ENCODE measurements at regions not wholly inside any gene's neighbourhood (a gene's known extent, or its start where the extent isn't known, plus 50 kb on each side); places are given as distances from the start of the nearest gene placed in this dataset.

DNA sequence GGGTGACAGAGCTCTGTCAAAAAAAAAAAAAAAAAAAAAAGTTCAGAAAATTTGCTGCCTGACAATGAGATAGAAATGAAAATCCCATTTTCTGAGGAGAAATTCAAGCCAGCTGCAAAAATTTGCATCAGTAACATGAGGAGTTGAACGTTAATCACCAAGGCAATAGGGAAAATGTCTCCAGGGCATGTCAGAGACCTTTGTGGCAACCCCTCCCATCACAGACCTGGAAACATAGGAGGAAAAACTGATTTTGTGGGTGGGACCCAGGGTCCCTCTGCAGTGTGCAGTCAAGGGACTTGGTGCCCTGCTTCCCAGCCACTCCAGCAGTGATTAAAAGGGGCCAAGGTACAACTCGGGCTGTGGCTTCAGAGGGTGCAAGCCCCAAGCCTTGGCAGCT, 615.4 kb downstream of the RWDD3 start:
- no peaks in the 10 kb centered on the region for H3K36me3 ChIP-seq (ENCODE audit: control insufficient read depth in 2 of 2, insufficient read depth in 1 of 2, low read length in 2 of 2)
- TF ChIP-seq ZFP69B (tag by site-specific recombination; IDR thresholded peaks at IDR 0.05) (no peak), ZNF2 (tag by site-specific recombination; IDR thresholded peaks at IDR 0.05) (no peak), ZNF157 (tag by site-specific recombination; IDR thresholded peaks at IDR 0.05) (no peak), GLIS1 (tag by site-specific recombination; IDR thresholded peaks at IDR 0.05) (no peak), ZBTB8A (tag by site-specific recombination; IDR thresholded peaks at IDR 0.05) (no peak), RBAK (tag by site-specific recombination; IDR thresholded peaks at IDR 0.05) (no peak), ZNF830 (tag by site-specific recombination; IDR thresholded peaks at IDR 0.05; ENCODE audit: low read depth) (no peak), HOXC10 (CRISPR knock-in tag; IDR thresholded peaks at IDR 0.05) (no peak), ZNF777 (tag by site-specific recombination; IDR thresholded peaks at IDR 0.05; ENCODE audit: borderline replicate concordance) (no peak), ZNF423 (tag by site-specific recombination; IDR thresholded peaks at IDR 0.05) (no peak), ZNF341 (tag by site-specific recombination; IDR thresholded peaks at IDR 0.05; ENCODE audit: low read depth) (no peak), EGR2 (tag by site-specific recombination; IDR thresholded peaks at IDR 0.05; ENCODE audit: low read depth) (no peak), SALL2 (tag by site-specific recombination; IDR thresholded peaks at IDR 0.05; ENCODE audit: borderline replicate concordance) (no peak), PRDM1 (tag by site-specific recombination; IDR thresholded peaks at IDR 0.05) (no peak), ZNF513 (tag by site-specific recombination; IDR thresholded peaks at IDR 0.05) (no peak)
- TF ChIP-seq, protein P1, sequence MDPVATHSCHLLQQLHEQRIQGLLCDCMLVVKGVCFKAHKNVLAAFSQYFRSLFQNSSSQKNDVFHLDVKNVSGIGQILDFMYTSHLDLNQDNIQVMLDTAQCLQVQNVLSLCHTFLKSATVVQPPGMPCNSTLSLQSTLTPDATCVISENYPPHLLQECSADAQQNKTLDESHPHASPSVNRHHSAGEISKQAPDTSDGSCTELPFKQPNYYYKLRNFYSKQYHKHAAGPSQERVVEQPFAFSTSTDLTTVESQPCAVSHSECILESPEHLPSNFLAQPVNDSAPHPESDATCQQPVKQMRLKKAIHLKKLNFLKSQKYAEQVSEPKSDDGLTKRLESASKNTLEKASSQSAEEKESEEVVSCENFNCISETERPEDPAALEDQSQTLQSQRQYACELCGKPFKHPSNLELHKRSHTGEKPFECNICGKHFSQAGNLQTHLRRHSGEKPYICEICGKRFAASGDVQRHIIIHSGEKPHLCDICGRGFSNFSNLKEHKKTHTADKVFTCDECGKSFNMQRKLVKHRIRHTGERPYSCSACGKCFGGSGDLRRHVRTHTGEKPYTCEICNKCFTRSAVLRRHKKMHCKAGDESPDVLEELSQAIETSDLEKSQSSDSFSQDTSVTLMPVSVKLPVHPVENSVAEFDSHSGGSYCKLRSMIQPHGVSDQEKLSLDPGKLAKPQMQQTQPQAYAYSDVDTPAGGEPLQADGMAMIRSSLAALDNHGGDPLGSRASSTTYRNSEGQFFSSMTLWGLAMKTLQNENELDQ (tag by site-specific recombination; IDR thresholded peaks at IDR 0.05; ENCODE audit: low read depth) = no peak
- TF ChIP-seq, protein P2, sequence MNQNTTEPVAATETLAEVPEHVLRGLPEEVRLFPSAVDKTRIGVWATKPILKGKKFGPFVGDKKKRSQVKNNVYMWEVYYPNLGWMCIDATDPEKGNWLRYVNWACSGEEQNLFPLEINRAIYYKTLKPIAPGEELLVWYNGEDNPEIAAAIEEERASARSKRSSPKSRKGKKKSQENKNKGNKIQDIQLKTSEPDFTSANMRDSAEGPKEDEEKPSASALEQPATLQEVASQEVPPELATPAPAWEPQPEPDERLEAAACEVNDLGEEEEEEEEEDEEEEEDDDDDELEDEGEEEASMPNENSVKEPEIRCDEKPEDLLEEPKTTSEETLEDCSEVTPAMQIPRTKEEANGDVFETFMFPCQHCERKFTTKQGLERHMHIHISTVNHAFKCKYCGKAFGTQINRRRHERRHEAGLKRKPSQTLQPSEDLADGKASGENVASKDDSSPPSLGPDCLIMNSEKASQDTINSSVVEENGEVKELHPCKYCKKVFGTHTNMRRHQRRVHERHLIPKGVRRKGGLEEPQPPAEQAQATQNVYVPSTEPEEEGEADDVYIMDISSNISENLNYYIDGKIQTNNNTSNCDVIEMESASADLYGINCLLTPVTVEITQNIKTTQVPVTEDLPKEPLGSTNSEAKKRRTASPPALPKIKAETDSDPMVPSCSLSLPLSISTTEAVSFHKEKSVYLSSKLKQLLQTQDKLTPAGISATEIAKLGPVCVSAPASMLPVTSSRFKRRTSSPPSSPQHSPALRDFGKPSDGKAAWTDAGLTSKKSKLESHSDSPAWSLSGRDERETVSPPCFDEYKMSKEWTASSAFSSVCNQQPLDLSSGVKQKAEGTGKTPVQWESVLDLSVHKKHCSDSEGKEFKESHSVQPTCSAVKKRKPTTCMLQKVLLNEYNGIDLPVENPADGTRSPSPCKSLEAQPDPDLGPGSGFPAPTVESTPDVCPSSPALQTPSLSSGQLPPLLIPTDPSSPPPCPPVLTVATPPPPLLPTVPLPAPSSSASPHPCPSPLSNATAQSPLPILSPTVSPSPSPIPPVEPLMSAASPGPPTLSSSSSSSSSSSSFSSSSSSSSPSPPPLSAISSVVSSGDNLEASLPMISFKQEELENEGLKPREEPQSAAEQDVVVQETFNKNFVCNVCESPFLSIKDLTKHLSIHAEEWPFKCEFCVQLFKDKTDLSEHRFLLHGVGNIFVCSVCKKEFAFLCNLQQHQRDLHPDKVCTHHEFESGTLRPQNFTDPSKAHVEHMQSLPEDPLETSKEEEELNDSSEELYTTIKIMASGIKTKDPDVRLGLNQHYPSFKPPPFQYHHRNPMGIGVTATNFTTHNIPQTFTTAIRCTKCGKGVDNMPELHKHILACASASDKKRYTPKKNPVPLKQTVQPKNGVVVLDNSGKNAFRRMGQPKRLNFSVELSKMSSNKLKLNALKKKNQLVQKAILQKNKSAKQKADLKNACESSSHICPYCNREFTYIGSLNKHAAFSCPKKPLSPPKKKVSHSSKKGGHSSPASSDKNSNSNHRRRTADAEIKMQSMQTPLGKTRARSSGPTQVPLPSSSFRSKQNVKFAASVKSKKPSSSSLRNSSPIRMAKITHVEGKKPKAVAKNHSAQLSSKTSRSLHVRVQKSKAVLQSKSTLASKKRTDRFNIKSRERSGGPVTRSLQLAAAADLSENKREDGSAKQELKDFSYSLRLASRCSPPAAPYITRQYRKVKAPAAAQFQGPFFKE (tag by site-specific recombination; IDR thresholded peaks at IDR 0.05; ENCODE audit: borderline replicate concordance) = no peak
- no peaks in the 10 kb centered on the region for H3K4me1 ChIP-seq (ENCODE audit: control insufficient read depth, insufficient read depth, low read length)
- ChIA-PET POLR2A (no interaction called here), CTCF (no interaction called here)
- H3K9me3 ChIP-seq (ENCODE audit: control insufficient read depth, insufficient read depth, low read depth, low read length) = no peaks in the 10 kb centered on the region
- no peak overlapping the region for H3K27ac ChIP-seq (ENCODE audit: extremely low read depth, low read depth, low read length)
- no peak overlapping the region for H3K4me3 ChIP-seq (ENCODE audit: low read depth, low read length)

GRCh38 chr1:95850165-95850649, 616.2 kb downstream of the RWDD3 start:
- ChIA-PET CTCF (no interaction called here), POLR2A (no interaction called here)
- no peak overlapping the region for H3K27ac ChIP-seq (ENCODE audit: extremely low read depth, low read depth, low read length)
- H3K9me3 ChIP-seq (ENCODE audit: control insufficient read depth, insufficient read depth, low read depth, low read length) = no peaks in the 10 kb centered on the region
- no peaks in the 10 kb centered on the region for H3K36me3 ChIP-seq (ENCODE audit: control insufficient read depth in 2 of 2, insufficient read depth in 1 of 2, low read length in 2 of 2)
- no peak overlapping the region for H3K4me3 ChIP-seq (ENCODE audit: low read depth, low read length)
- H3K4me1 ChIP-seq (ENCODE audit: control insufficient read depth, insufficient read depth, low read length) = no peaks in the 10 kb centered on the region
- TF ChIP-seq ZNF350 (tag by site-specific recombination; IDR thresholded peaks at IDR 0.05) = no peak
- TF ChIP-seq ZNF366 (tag by site-specific recombination; conservative IDR thresholded peaks at IDR 0.05) = no peak
- no peak for TF ChIP-seq SALL2 (tag by site-specific recombination; IDR thresholded peaks at IDR 0.05; ENCODE audit: borderline replicate concordance)
- no peak for TF ChIP-seq OSR2 (tag by site-specific recombination; IDR thresholded peaks at IDR 0.05)
- TF ChIP-seq, protein P3, sequence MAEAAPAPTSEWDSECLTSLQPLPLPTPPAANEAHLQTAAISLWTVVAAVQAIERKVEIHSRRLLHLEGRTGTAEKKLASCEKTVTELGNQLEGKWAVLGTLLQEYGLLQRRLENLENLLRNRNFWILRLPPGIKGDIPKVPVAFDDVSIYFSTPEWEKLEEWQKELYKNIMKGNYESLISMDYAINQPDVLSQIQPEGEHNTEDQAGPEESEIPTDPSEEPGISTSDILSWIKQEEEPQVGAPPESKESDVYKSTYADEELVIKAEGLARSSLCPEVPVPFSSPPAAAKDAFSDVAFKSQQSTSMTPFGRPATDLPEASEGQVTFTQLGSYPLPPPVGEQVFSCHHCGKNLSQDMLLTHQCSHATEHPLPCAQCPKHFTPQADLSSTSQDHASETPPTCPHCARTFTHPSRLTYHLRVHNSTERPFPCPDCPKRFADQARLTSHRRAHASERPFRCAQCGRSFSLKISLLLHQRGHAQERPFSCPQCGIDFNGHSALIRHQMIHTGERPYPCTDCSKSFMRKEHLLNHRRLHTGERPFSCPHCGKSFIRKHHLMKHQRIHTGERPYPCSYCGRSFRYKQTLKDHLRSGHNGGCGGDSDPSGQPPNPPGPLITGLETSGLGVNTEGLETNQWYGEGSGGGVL (tag by site-specific recombination; IDR thresholded peaks at IDR 0.05) = no peak
- no peak for TF ChIP-seq ZNF501 (tag by site-specific recombination; IDR thresholded peaks at IDR 0.05)
- no peak for TF ChIP-seq ZEB2 (tag by site-specific recombination; IDR thresholded peaks at IDR 0.05)
- TF ChIP-seq YY2 (tag by site-specific recombination; IDR thresholded peaks at IDR 0.05) = no peak

Data from HEK293 (cell line).